HS-27A (cell line): ENCODE measurements at regions not wholly inside any gene's neighbourhood (a gene's known extent, or its start where the extent isn't known, plus 50 kb on each side); places are given as distances from the start of the nearest gene placed in this dataset.

Source experiments
- DNase-seq: peaks from one replicate; pipeline ENCODE4 v3.0.0-alpha.2; 2012; ENCODE audit warnings: low read depth, missing footprints

GRCh38 chr2:71277536-71278103 lies 50.7 kb upstream of the PAIP2B start:
- no peak for DNase-seq

- DNase-seq = no peak
Observed at GRCh38 chr2:71277147-71277475, 50.2 kb upstream of the PAIP2B start.

- DNase-seq = peak; percentile 58
Observed at GRCh38 chr2:71276311-71277146, 49.6 kb upstream of the PAIP2B start.
